ENCODE measurements at regions not wholly inside any gene's neighbourhood (a gene's known extent, or its start where the extent isn't known, plus 50 kb on each side); places are given as distances from the start of the nearest gene placed in this dataset.

GRCh38 chrX:50988649-50989048 lies 78.1 kb downstream of the BMP15 start:
- TF ChIP-seq, protein P1, sequence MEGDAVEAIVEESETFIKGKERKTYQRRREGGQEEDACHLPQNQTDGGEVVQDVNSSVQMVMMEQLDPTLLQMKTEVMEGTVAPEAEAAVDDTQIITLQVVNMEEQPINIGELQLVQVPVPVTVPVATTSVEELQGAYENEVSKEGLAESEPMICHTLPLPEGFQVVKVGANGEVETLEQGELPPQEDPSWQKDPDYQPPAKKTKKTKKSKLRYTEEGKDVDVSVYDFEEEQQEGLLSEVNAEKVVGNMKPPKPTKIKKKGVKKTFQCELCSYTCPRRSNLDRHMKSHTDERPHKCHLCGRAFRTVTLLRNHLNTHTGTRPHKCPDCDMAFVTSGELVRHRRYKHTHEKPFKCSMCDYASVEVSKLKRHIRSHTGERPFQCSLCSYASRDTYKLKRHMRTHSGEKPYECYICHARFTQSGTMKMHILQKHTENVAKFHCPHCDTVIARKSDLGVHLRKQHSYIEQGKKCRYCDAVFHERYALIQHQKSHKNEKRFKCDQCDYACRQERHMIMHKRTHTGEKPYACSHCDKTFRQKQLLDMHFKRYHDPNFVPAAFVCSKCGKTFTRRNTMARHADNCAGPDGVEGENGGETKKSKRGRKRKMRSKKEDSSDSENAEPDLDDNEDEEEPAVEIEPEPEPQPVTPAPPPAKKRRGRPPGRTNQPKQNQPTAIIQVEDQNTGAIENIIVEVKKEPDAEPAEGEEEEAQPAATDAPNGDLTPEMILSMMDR (IDR thresholded peaks at IDR 0.05): peak; percentile 28 to 61 (median 40)
- no peak for TF ChIP-seq POLR2A (IDR thresholded peaks at IDR 0.05)

Measured in body of pancreas (tissue), 4 donors.